HepG2 (cell line): ENCODE measurements at regions not wholly inside any gene's neighbourhood (a gene's known extent, or its start where the extent isn't known, plus 50 kb on each side); places are given as distances from the start of the nearest gene placed in this dataset.

ENCODE experiments used
- ASH2L ChIP-seq: fragments of 300-600, 200-600 bp; sonication (generic); IDR thresholded peaks from 2 replicates; pipeline ENCODE4 v1.7.0; 2017; ENCODE audit warnings: low read depth, mild to moderate bottlenecking, moderate library complexity, mixed read lengths, low read length; ENCODE audit not compliant: insufficient read length
- CTCF ChIP-seq: sonication (generic); formaldehyde crosslinking; IDR thresholded peaks from 2 replicates; pipeline ENCODE4 v1.5.0; 2020; ENCODE audit warnings: mild to moderate bottlenecking, missing genetic modification reagents, moderate library complexity
- HDAC1 ChIP-seq: sonication (generic); formaldehyde crosslinking; IDR thresholded peaks from 2 replicates; pipeline ENCODE4 v1.5.1; 2020; ENCODE audit warnings: mild to moderate bottlenecking, missing genetic modification reagents
- JUN ChIP-seq: sonication (generic); formaldehyde crosslinking; IDR thresholded peaks from 2 replicates; pipeline ENCODE4 v1.4.0; 2020; ENCODE audit warnings: mild to moderate bottlenecking, missing genetic modification reagents
- JUND ChIP-seq: sonication (generic); formaldehyde crosslinking; IDR thresholded peaks from 2 replicates; pipeline ENCODE4 v1.8.0; 2022; ENCODE audit warnings: mild to moderate bottlenecking, missing genetic modification reagents
- MAFF ChIP-seq: IDR thresholded peaks from 2 replicates; pipeline ENCODE4 v1.6.1; 2011; ENCODE audit warnings: low read depth, low read length, improper control_type of control experiment
- RAD21 ChIP-seq: fragments of 450-650 bp; formaldehyde crosslinking; IDR thresholded peaks from 2 replicates; pipeline ENCODE4 v1.5.0; 2020; ENCODE audit warnings: mild to moderate bottlenecking
- ZFP82 ChIP-seq: sonication (generic); formaldehyde crosslinking; IDR thresholded peaks from 2 replicates; pipeline ENCODE4 v1.5.1; 2020; ENCODE audit warnings: mild to moderate bottlenecking, missing genetic modification reagents, borderline replicate concordance
- ZNF335 ChIP-seq: sonication (generic); formaldehyde crosslinking; IDR thresholded peaks from 2 replicates; pipeline ENCODE4 v1.4.0; 2020; ENCODE audit warnings: missing genetic modification reagents

GRCh38 chr13:34722922-34723321 lies 219.1 kb upstream of the NBEA start:
- no peak for TF ChIP-seq MAFF
- TF ChIP-seq HDAC1 (CRISPR knock-in tag) = no peak
- TF ChIP-seq JUND (CRISPR knock-in tag) = no peak
- no peak for TF ChIP-seq CTCF (CRISPR knock-in tag)
- no peak for TF ChIP-seq ZNF335 (CRISPR knock-in tag)
- no peak for TF ChIP-seq ZFP82
- TF ChIP-seq ASH2L = no peak
- no peak for TF ChIP-seq JUN (CRISPR knock-in tag)
- no peak for TF ChIP-seq RAD21 (CRISPR knock-in tag)
